ENCODE measurements at regions not wholly inside any gene's neighbourhood (a gene's known extent, or its start where the extent isn't known, plus 50 kb on each side); places are given as distances from the start of the nearest gene placed in this dataset.

GRCh38 chr4:32133734-32134133, 1413.6 kb downstream of the PCDH7 start:
- DNase-seq, result no peak

- no peak for DNase-seq
Measured at GRCh38 chr4:32135642-32136041, 1415.5 kb downstream of the PCDH7 start.

- no peak for DNase-seq
Measured at GRCh38 chr4:32136081-32136787, 1416.1 kb downstream of the PCDH7 start.

- DNase-seq, result no peak
Measured at GRCh38 chr4:32140636-32141035, 1420.5 kb downstream of the PCDH7 start.

- DNase-seq, result no peak
Measured at GRCh38 chr4:32142075-32142474, 1421.9 kb downstream of the PCDH7 start.

- no peak for DNase-seq
Measured at GRCh38 chr4:32145987-32146386, 1425.8 kb downstream of the PCDH7 start.

GRCh38 chr4:32147446-32148085, 1427.4 kb downstream of the PCDH7 start:
- DNase-seq, result no peak

GRCh38 chr4:32148111-32148666, 1428.0 kb downstream of the PCDH7 start:
- DNase-seq, result no peak

GRCh38 chr4:32158961-32159360, 1438.8 kb downstream of the PCDH7 start:
- no peak for DNase-seq

GRCh38 chr4:32161392-32161791, 1441.2 kb downstream of the PCDH7 start:
- DNase-seq, result no peak

- DNase-seq, result no peak
Measured at GRCh38 chr4:32163125-32163524, 1443.0 kb downstream of the PCDH7 start.

- no peak for DNase-seq
Measured at GRCh38 chr4:32169841-32170240, 1449.7 kb downstream of the PCDH7 start.

GRCh38 chr4:32172086-32172485, 1451.9 kb downstream of the PCDH7 start:
- no peak for DNase-seq

- DNase-seq, result no peak
Measured at GRCh38 chr4:32172761-32173160, 1452.6 kb downstream of the PCDH7 start.

GRCh38 chr4:32180086-32180485, 1459.9 kb downstream of the PCDH7 start:
- DNase-seq, result no peak

GRCh38 chr4:32184186-32184585, 1464.0 kb downstream of the PCDH7 start:
- DNase-seq, result no peak

GRCh38 chr4:32189130-32189529, 1469.0 kb downstream of the PCDH7 start:
- DNase-seq, result no peak

GRCh38 chr4:32189788-32190187, 1469.6 kb downstream of the PCDH7 start:
- DNase-seq, result no peak

- no peak for DNase-seq
Measured at GRCh38 chr4:32191961-32192360, 1471.8 kb downstream of the PCDH7 start.

GRCh38 chr4:32192363-32192762, 1472.2 kb downstream of the PCDH7 start:
- no peak for DNase-seq

GRCh38 chr4:32192991-32193390, 1472.8 kb downstream of the PCDH7 start:
- no peak for DNase-seq

GRCh38 chr4:32196950-32197688, 1477.0 kb downstream of the PCDH7 start:
- no peak for DNase-seq

- no peak for DNase-seq
Measured at GRCh38 chr4:32199639-32200038, 1479.5 kb downstream of the PCDH7 start.

GRCh38 chr4:32203340-32203739, 1483.2 kb downstream of the PCDH7 start:
- DNase-seq, result no peak
